ENCODE measurements at regions not wholly inside any gene's neighbourhood (a gene's known extent, or its start where the extent isn't known, plus 50 kb on each side); places are given as distances from the start of the nearest gene placed in this dataset.
"Not testable (repeated sequence)": the region's sequence is repeated elsewhere in the genome, so short reads cannot be mapped to it uniquely, and the experiment has no call there.

DNA sequence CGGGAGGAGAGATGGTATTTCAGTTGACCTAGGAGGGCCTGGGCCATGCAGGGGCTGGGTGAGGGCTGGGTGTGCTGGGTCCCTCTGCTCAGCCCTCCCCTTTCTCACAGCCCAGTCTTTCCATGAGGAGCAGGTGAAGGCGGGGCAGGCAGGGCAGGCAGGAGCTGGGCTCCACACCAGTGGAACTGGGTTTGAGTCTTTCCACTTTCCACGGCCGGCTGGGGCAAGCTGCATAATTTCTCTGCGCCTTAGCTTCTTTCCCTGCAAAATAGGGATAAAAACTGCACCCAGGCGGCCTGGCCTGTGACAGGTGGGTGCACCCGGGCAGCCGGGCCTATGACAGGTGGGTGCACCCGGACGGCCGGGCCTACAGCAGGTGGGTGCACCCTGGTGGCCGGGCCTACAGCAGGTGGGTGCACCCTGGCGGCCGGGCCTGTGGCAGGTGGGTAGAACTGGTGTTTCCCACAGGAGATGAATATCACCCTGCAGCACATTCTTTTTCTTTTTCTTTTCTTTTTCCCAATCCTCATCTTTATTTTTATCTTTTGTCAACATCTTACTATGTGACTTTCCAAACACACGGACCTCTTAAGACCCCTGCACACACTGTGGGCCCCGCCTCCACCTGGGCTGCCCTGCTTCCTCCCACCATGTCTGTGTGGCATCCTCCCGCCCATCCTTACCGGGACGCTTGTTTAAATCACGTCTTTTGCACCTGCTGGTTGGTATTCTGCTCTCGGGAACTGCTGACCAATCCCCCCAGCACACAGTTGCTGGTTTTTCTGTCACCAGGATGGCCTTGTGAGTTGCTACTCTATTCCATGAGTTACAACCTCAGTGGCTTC lies 111.3 kb downstream of the NPIPB11 start:
- DNase-seq: not testable (repeated sequence)

DNA sequence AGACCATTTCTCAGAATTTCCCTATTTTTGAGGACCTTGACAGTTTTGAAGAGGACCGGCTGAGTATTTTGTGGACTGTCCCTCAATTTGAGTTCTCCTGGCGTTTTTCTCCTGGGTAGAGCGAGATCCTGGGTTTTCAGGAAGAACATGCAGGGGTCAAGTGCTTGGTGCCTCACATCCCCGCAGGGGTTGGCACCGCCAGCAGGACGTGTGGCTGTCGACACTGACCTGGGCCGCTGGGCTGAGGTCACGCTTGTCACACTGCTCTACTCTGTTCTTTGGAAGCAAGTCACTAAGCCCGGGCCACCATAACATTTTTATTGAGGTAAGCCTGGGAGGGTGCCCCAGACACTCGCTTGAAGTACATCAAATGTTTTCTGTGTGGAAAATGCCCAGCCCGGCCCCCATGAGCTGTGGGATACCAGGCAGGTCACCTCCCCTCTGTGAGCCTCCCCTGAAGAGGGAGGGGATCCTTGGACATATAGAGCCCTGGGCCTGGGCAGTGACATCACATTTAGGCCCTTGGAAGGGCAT lies 112.0 kb downstream of the NPIPB11 start:
- not testable (repeated sequence) for DNase-seq

DNA sequence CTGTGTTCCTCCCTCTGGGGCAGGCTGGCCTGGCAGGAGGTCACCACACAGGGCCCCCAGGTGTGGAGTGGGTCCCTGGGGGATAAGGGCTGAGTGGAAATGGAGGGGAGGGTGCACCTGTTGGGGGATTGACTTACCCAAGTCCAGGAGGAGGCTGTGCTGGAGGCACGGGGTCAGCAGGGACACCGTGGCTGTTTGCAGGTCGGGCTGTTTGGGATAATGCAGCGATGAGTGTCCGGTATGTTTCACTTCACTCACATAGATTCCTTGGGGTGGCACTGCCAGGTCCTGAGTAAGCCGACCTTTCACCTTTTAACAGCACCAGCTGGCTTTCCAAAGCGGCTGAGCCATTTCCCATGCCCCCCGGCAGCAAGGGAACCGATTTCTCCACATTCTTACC lies 113.0 kb downstream of the NPIPB11 start:
- DNase-seq: not testable (repeated sequence)

DNA sequence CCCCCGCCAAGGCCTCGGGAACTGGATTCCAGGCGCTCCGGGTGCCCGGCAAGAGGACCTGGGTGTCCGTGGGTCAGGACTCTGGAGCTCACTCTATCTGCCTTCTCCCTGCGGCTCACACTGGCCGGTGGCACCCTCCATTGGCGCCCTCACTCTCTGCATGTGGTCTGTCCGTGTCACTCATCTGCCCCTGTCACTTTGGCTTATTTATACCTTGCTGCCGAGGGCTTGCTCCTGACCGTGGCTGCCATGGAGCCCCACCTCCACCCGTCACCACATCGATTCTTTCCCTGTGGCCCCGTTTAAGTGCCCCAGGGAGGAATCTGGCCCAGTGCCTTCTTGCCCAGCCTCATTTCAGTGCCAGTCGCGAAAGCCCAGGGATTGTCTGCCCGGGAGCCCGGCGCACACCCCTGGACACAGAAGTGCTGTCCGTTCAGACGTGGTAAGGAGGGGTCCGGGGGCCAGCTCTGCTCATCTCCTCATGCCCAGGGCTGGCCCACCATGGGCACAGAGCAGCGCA lies 113.5 kb downstream of the NPIPB11 start:
- not testable (repeated sequence) for DNase-seq

DNA sequence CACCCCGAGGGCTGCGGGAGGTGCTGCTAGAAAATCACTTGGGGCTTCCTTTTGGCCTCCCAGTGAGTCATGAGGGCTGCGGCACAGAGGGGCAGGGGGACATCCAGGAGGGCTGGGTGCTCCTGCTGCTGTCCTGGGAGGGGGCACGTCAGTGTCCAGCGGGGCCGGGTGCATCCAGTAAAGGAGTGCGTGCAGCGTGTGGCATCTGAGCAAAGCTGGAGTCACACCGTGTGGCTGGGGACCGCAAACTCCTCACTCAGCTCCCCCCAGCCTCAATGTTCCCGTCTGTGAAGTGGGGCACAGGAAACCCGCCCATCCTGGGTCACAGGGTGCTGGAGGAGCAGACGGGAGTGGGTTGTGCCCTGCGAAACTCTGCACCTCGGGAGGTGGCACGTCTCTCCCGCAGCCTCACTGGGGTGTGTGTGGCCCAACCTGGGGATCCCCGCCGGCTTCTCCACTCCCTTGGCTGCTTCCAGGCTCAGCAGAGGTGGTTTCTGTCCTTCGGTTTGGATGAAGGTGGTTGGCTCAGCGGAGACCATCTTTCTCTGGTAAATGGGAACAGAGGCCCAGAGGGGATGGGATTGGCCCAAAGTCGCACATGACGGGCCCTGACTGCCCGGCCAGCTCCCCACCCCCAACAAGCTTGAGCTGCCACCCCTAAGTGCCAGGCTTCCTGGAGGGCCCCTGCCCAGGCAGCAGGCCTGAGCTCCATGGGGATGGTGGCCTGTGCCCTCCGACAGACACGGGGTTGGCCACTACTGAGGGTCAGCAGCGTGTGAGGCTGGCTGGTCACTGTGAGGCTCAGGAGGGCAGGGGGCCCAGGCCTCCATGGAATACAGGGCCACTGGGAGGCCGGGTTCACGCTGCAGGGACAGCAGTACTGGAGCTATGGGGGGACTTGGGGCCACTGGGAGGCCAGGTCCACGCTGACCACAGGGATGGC lies 114.9 kb downstream of the NPIPB11 start:
- DNase-seq: not testable (repeated sequence)

DNA sequence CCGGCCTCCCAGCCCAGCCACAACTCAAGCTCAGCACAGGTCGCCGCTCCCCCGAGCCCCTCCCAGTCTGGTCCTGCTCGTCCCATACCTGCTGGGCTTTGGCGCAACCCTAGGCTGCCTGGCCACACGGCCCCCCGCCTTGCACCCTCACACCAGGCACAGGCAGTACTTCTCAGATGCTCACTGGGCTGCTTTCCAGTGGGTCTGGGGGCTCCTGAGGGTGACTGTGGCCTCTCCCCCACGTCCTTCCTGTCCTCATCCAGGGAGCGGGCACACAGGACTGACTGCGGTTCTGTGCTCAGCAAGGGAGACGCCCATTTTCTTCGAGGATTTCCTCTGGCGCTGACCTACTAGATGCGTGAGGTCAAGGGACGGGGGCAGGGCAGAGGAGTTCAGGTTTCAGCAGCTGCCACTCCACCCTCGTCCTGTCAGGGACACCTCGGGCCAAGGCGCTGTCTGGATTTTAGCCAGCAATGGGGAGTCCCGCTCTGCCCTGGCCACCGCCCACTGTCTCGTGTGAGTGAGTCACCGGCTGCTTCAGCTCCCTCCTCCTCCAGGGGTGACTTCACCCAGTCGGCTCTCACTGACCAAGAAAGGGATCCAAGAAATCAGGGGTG lies 115.8 kb downstream of the NPIPB11 start:
- peak; percentile 68 for DNase-seq

DNA sequence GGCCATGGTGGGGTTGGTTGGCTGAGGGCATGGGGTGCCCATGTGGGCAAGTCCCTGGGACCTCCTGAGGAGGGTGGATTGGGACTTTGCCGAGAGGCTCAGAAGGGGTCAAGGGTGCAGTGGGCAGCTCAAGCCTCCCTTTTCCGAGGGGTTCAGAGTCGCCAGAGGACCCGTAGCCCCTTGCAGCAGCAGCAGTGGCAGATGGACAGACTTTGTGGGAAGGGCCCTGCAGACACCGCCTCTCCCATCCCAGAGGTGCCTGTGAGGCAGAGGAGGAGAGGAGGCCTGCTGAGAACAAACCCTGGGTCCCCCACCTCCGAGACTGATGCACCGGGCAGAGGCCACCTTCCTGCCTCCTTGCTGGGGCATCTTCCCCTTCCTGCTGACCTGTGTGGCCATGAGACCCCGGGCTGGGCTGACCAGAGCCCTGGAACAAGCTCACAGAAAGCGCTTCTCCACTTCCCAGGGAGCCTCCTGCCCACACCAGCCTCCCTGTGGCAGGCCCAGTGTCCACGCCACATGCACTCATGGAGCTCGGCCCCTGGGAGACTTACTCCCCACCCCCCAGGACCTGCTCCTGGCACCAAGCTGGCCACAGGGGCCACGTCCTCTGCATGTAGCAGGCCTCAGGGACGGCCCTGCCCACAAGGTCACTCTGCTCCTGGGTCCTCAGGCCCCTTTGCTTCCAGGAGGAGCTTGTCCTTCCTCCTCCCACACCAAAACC lies 116.8 kb downstream of the NPIPB11 start:
- DNase-seq: not testable (repeated sequence)

DNA sequence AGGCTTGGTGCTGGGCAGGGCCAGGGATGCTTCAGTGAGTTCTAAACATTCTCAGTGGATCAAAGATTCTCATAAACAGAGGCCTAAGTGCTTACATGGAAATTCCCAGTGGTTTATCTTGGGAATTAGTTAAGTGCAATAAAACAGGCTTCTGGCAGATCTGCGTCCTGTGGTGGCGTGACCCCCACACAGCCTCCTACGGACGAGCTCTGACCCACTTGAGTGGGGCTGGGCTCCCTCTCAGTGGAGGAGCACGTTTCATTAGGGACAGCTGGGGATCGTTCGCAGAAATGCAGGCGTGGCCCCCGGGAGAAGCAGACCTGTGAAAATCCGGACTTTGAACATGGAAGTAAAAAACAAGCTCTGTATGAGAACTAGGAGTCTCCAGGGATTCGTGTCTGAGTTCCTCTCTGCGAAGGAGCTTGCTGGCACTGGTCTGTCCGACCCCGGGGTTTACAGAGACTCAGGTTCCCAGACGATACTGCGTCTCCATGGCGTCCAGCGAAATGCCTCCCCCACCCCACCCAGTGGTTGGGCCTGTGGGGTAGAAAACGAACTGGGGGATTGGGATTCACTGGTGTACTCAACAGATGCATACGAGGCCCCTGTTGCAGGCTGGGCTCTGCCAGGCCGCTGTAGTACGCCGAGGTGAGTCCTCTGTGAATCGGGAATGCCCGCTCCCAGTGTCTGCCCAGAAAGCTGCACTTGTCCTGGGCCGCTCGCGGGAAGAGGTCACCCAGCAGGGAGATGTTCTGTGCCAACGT lies 117.6 kb downstream of the NPIPB11 start:
- not testable (repeated sequence) for DNase-seq

DNA sequence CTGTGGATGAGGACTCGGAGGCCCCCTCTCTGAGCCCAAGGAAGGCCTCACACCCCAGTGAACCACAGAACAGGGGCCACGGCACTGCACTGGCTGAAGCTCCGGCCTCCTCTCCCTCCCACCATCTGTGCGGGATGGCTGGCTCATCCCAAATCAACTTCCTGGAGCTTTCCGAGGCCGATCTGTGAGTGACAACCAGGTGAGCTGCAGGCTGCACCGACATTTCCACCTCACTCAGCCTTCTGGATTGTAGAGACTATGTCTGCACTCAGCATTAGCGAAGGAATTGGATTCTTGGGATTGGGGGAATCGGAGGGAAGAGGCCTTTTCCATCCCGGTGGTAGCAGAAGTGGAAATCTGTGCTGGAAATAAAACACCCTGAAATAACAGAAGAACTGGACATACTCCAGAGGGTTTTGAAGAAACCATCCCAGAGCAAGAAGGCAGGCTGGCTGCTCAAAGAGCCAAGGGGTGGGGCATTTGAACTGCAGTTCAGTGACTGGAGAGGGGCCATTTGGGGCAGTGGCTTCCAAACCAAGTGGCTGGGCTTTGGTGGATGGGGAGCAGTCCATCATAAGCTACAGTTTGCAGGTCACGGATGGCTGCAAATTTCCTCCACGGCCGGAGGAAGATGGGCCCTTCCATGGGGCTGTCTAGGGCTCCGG lies 118.5 kb downstream of the NPIPB11 start:
- not testable (repeated sequence) for DNase-seq

DNA sequence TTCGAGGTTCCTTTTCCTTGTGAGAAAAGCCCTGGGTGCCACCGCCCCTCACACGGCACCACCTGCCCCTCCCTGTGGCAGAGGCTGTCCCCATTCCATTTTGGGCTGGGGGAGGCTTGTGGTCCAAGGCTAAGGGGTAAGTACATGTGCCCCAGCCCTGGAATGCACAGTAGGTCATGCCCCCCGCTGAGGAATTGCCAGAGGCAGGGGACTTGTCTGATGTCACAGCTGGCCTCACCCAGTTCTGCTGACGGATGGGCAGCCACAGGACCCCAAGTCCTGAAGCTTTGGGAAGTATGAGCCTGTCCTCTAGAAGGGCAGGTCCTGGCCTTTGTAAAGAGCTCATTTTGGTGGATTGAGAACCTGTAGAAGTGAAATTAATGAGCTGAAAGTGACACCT lies 119.3 kb downstream of the NPIPB11 start:
- DNase-seq: not testable (repeated sequence)

DNA sequence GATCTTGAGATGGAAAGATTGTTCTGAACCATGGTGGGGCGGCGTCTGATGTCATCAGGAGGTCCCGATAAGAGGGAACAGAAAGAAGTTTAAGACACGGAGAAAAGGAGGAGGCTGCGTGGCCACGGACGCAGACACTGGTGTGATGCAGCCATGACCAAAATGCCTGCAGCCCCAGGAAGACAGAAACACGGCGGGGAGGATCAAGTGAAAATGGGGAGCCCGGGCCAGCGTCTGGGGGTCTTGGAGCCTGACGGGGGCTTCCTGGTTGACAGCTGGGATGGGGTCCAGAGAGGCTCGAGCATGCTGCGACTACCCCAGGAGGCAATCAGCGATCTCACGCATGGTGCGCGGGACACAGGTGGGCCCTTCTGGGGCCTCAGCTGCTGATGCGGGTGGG lies 119.7 kb downstream of the NPIPB11 start:
- DNase-seq: not testable (repeated sequence)

DNA sequence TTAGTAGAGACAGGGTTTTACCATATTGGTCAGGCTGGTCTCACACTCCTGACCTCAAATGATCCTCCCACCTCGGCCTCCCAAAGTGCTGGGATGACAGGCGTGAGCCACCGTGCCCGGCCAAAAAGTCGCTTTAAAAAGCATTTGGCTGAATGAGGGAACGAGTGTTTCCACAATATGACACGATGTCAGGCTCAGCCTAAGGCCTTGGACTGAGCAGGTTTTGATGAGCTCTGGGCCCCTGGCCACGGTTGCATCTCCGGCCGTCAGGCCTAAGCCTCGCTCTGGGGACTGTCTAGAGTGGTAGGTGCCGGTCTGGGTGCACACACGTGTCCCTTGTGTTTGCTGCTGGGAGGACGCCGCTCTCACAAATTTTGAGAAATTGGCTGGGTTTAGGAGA lies 120.3 kb downstream of the NPIPB11 start:
- DNase-seq: not testable (repeated sequence)

DNA sequence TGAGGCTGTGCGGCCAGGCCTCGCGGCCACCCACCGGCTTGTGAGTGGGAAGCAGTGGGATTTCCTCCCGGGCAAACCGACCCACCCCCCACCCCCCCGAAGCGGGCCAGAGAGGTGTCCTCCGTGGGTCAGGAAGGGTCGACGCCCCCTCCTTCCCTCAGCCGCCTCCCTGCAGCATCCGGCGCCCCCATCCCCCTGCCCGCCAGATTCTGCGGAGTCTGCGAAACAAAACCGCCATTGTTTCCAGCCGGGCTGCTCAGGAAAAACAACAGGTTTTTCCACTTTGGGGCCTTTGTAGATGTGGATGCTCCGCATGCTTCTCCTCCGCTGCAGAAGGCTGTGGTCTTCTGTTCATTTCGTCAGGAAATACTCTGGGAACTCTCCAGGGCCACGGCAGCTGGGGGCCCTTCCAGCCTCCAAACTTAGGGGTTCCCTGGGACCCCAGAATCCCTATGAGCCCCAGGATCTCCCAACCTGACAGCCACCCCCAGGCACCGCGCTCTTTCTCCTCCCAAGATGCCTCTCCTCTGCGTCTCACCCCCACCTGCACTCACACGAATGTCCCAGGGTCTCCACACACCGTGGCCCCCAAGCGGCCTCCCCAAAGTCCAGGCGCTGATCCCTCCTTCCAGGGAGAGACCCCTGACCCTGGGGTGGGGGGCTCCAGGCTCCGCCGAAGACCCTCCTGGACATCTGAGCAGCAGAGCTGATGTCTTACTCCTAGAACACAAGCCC lies 121.2 kb downstream of the NPIPB11 start:
- DNase-seq: not testable (repeated sequence)

DNA sequence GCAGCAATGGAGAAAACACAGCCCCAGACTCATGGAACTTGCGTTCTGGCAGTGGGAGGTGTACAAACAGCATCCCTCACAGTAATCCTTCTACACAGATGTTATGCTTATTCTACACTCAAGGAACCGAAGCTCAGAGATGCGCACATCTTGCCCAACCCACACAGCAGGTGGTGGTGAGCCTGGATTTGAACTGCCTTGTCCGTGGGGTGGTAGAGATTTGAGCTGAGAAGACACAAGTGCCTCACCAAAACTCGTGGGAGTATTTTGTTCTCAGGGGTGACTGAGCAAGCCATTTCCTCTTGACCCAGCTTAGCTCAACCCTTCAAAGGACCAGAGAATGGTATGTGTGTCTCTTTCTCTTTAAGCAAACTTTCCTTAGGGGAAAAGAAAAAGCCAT lies 121.8 kb downstream of the NPIPB11 start:
- DNase-seq: not testable (repeated sequence)

DNA sequence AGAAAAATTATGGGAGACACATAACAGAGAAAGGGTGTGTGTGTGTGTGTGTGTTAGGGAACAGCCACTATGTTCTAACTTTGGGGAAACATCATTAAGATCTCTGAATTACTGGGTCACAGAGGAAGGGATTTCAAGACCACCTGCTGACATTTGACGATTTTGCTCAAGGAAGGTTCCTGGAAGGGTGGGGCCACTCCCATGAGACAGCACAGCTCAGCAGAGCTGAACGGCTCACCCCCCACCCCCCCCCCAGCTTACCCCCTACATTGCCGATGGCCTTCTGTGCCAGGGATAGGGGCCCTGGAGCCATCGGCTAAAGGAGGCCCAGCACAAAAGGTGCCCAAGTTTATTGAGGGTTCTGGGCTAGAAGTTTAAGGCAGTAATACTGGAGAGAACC lies 122.4 kb downstream of the NPIPB11 start:
- DNase-seq: not testable (repeated sequence)

DNA sequence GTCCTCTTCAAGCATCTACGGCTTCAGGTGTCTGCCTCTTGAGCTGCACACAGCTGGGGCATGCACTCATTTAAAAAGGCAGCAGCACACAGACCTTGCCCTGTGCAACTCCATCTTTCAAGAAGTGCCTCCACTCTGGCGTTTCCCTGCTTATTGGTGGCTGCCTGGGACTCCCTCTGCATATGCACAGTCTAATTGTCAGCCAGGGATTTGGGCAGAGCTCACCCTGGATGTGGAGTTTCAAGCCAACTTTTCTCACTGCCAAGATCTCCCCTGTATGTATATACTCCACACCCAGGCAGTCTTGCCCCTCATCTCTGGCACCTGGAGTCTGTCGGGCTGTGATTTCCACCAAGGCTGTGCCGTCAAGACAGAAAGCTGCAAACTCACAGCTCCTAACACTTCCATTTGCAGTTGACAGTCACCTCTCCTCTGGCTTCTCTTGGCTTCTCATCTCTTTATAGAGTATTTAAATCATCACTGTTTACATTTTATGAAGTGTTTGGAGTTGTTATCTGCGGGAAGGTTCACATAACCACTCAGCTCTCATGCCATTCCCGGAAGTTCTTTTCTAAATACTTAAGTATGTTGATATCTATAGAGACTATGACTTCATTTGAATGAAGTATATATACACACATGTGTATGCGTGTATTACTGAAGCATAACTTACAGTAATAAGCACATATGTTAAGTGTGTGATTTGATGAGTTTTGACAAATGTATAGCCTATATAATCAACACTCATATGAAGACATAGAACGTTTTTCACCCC lies 128.2 kb downstream of the NPIPB11 start:
- not testable (repeated sequence) for DNase-seq

DNA sequence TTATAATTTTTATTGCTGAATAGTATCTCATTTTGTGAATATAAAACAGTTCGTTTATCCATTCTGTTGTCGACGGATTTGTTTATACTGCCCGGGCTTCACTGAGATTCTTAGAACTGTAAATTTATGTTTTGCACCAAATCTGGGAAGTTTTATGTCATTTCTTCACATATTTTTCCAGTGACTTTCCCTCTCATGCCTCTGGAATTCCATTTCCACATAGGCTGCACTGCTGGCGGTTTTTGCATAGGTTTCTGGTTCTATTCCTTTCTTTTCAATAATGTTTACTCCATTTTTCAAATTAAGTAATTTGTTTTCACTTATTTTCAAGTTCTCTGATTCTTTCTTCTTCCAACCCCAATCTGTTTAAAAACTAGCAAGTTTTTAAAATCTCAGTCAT lies 130.1 kb downstream of the NPIPB11 start:
- DNase-seq: not testable (repeated sequence)

DNA sequence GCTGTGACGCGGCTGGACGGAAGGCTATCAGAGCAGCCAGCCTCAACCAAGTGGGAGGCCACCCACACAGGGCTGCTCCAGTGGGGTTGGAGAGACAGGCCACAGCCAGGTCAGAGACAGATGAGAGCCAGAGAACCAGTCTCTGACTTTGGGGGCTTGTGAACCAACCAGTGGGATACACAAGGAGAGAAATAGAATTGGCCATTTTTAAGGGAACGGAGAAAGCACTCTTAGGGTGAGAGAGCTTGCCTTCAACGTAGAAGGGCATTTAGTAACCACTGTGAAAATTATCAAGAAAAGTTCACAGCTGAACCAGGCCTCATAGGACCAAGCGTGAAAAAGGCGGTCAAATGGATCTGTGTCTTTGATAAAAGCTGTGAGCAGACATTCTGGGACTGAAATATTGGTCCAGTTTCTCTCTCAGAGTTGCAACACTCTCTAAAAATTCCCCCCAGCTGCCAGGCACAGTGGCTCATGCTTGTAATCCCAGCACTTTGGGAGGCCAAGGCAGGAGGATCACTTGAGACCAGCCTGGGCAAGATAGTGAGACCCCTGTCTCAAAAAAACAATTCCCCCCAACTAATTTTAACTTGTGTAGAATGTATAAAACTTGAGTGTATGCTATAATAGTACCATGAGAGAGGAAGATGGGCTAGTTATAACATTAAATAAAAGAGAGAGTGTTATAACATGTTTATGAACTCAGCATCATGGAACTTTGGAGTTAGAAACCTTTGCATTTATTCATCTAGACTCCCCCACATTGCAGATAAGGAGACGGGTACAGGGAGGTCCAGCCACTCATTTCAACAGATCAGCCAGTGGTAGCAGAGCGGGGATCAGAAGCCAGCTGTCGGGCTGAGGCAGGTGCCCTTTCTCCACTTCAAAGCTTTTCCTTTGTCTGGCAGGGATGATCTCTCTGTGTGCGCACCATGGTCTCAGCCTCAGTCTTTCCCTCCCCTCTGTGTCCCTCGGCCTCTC lies 132.2 kb downstream of the NPIPB11 start:
- DNase-seq: not testable (repeated sequence)

Data from activated CD4-positive, CD25-positive, alpha-beta regulatory T cell treated with anti-CD3 and anti-CD28 coated beads, Interleukin-2, amount 50 U/mL, for 72 hours (primary cell).